Neural cell (in vitro differentiated cells): ENCODE measurements at regions not wholly inside any gene's neighbourhood (a gene's known extent, or its start where the extent isn't known, plus 50 kb on each side); places are given as distances from the start of the nearest gene placed in this dataset.

Source experiments
- CTCF ChIP-seq: fragments of 450-650 bp; IDR thresholded peaks from 2 replicates; pipeline ENCODE4 v1.5.1; 2014; ENCODE audit warnings: antibody characterized with exemption, mild to moderate bottlenecking, moderate library complexity; ENCODE audit not compliant: poor library complexity, severe bottlenecking
- POLR2AphosphoS5 ChIP-seq: IDR thresholded peaks from 2 replicates; pipeline ENCODE4 v1.6.1; 2012

GRCh38 chr4:152239216-152239615, 296.7 kb downstream of the FBXW7 start:
- no peak for TF ChIP-seq CTCF
- TF ChIP-seq POLR2AphosphoS5, result no peak
